Stomach (tissue), 8 donors: ENCODE measurements at regions not wholly inside any gene's neighbourhood (a gene's known extent, or its start where the extent isn't known, plus 50 kb on each side); places are given as distances from the start of the nearest gene placed in this dataset.

Source experiments
- DNase-seq, 2 donors: peaks; one replicate each; pipeline versions ENCODE4 v3.0.0 to v3.0.0-alpha.2; 2013 to 2019
- H3K27ac ChIP-seq, 5 donors: fragments of 200-600 bp in 4 of 5; sonication (generic) in 4 of 5; one replicate each; pipeline ENCODE4 v1.5.1; 2013 to 2019; ENCODE audit warnings: mild to moderate bottlenecking in 1 of 5, moderate library complexity in 1 of 5
- H3K27me3 ChIP-seq, 3 donors: fragments of 200-600 bp; sonication (generic); one replicate each; pipeline ENCODE4 v1.5.1; 2017 to 2019; ENCODE audit warnings: mixed run types in 1 of 3
- H3K36me3 ChIP-seq, 4 donors: fragments of 200-600 bp; sonication (generic); 1 replicate in 3 of 4; 2 replicates in 1 of 4; pipeline ENCODE4 v1.5.1; 2016 to 2019
- H3K4me1 ChIP-seq, 4 donors: fragments of 200-600 bp; sonication (generic); one replicate each; pipeline ENCODE4 v1.5.1; 2016 to 2019
- H3K4me3 ChIP-seq, 4 donors: fragments of 200-600 bp; sonication (generic) in 3 of 4; one replicate each; pipeline ENCODE4 v1.5.1; 2016 to 2019; ENCODE audit warnings: mild to moderate bottlenecking in 1 of 4
- H3K9me3 ChIP-seq, 4 donors: fragments of 200-600 bp; sonication (generic); one replicate each; pipeline ENCODE4 v1.5.1; 2016 to 2019
- EP300 ChIP-seq: sonication (generic); formaldehyde crosslinking; IDR thresholded peaks from one replicate; pipeline ENCODE4 v1.6.1; 2017; ENCODE audit warnings: antibody characterized with exemption
- POLR2A ChIP-seq, 4 donors: fragments of 450-650 bp; IDR thresholded peaks; one replicate each; pipeline ENCODE4 v1.6.1; 2016; ENCODE audit warnings: antibody characterized with exemption in 4 of 4, control low read depth in 2 of 4, mild to moderate bottlenecking in 1 of 4, moderate library complexity in 1 of 4
- POLR2AphosphoS5 ChIP-seq, 3 donors: sonication (generic); formaldehyde crosslinking; IDR thresholded peaks; one replicate each; pipeline ENCODE4 v1.6.1; 2016; ENCODE audit warnings: antibody characterized with exemption in 3 of 3
- WGBS, 5 donors: extraction: QIAGEN DNeasy Blood & Tissue Kit in 3 of 5; methylation state at CpG; one replicate each; pipeline versions ENCODE4 v1.1.5 to v1.1.7; 2013 to 2018; 5-methylcytosine and 5-hydroxymethylcytosine counted together
- intact Hi-C: fragments of 100-400 bp; cut with DNase I; formaldehyde crosslinking; loops from one replicate; pipeline ENCODE4 v1.15.1; 2023; ENCODE audit warnings: low total_unique reads
- TF ChIP-seq, protein P1 (sequence below), 7 experiments: fragments of 450-650 bp in 4 of 7; fragments of 200-600 bp in 3 of 7; sonication (generic) in 3 of 7; IDR thresholded peaks; one replicate each; pipeline ENCODE4 v1.5.1; 2016 to 2019; ENCODE audit warnings: antibody characterized with exemption in 7 of 7, control low read depth in 2 of 7, mild to moderate bottlenecking in 1 of 7
- donor health status: healthy with polysubstance abuse.
- donor health status: Bipolar disorder and iron deficiency.
- donor health status: healthy.

- H3K27me3 ChIP-seq = no peaks in the 10 kb centered on the region
- no peak overlapping the region for H3K27ac ChIP-seq
- no peak for DNase-seq
- H3K4me1 ChIP-seq = no peaks in the 10 kb centered on the region
- TF ChIP-seq, protein P1, sequence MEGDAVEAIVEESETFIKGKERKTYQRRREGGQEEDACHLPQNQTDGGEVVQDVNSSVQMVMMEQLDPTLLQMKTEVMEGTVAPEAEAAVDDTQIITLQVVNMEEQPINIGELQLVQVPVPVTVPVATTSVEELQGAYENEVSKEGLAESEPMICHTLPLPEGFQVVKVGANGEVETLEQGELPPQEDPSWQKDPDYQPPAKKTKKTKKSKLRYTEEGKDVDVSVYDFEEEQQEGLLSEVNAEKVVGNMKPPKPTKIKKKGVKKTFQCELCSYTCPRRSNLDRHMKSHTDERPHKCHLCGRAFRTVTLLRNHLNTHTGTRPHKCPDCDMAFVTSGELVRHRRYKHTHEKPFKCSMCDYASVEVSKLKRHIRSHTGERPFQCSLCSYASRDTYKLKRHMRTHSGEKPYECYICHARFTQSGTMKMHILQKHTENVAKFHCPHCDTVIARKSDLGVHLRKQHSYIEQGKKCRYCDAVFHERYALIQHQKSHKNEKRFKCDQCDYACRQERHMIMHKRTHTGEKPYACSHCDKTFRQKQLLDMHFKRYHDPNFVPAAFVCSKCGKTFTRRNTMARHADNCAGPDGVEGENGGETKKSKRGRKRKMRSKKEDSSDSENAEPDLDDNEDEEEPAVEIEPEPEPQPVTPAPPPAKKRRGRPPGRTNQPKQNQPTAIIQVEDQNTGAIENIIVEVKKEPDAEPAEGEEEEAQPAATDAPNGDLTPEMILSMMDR (IDR thresholded peaks at IDR 0.05) = no peak
- WGBS, 5 donors = 76 to 80% (median 77%) methylated on average over 6 of the region's 6 CpGs
- H3K9me3 ChIP-seq = peaks cover 0 to 3% (median 0%) of the 10 kb centered on the region in 4 donors
- intact Hi-C loops = no loop called here
- H3K4me3 ChIP-seq = no peak overlapping the region
- no peaks in the 10 kb centered on the region for H3K36me3 ChIP-seq
Measured at GRCh38 chr2:19759880-19760279, 141.9 kb downstream of the TTC32 start.

- Histone ChIP-seq H3K4me1 (no peaks in the 10 kb centered on the region), H3K27ac (no peak overlapping the region), H3K36me3 (no peaks in the 10 kb centered on the region), H3K27me3 (no peaks in the 10 kb centered on the region), H3K4me3 (no peak overlapping the region), H3K9me3 (no peaks in the 10 kb centered on the region)
- intact Hi-C loops = no loop called here
- no peak for DNase-seq
- 63 to 83% (median 64%) methylated on average over 5 of the region's 5 CpGs for WGBS, 5 donors
- TF ChIP-seq POLR2A (IDR thresholded peaks at IDR 0.05) (no peak), EP300 (no peak), POLR2AphosphoS5 (IDR thresholded peaks at IDR 0.05) (no peak)
- TF ChIP-seq, protein P1 (IDR thresholded peaks at IDR 0.05) = no peak
Measured at GRCh38 chr2:19758658-19759057, 143.1 kb downstream of the TTC32 start.

- no peaks in the 10 kb centered on the region for H3K9me3 ChIP-seq
- TF ChIP-seq, protein P1 (IDR thresholded peaks at IDR 0.05) = no peak
- TF ChIP-seq POLR2A (IDR thresholded peaks at IDR 0.05) = no peak
- no peak for TF ChIP-seq POLR2AphosphoS5 (IDR thresholded peaks at IDR 0.05)
- TF ChIP-seq EP300 = no peak
- no peak overlapping the region for H3K27ac ChIP-seq
- H3K4me1 ChIP-seq = peaks cover 0 to 2% (median under 1%) of the 10 kb centered on the region in 4 donors
- no peak overlapping the region for H3K4me3 ChIP-seq
- H3K36me3 ChIP-seq = no peaks in the 10 kb centered on the region
- WGBS, 5 donors = 72 to 88% (median 73%) methylated on average over 3 of the region's 3 CpGs
- intact Hi-C loops = no loop called here
- no peaks in the 10 kb centered on the region for H3K27me3 ChIP-seq
- no peak for DNase-seq
Measured at GRCh38 chr2:19757586-19757985, 144.2 kb downstream of the TTC32 start.

DNA sequence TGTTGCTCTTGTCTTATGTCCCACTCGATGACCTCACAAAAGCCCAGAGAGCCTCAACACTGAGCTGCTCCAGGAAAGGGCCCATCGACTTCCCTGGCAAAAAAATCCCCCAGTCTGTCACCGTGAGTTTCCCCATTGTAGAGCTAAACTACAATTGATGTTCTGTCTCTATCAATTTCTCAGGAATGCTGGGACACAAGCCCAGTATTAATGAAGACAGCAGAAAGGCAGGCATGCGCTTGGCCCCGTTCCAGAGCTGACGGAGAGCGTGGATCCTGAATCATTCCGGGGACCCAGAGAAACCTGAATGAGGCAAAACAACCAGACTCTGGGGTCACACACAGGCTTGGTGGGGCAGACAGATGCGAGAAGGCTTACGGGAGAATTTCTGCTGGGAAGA, 146.9 kb downstream of the TTC32 start:
- 73 to 82% (median 79%) methylated on average over 10 of the region's 10 CpGs for WGBS, 5 donors
- H3K4me3 ChIP-seq = no peak overlapping the region
- no peaks in the 10 kb centered on the region for H3K9me3 ChIP-seq
- H3K27ac ChIP-seq = no peak overlapping the region
- no peak for TF ChIP-seq POLR2A (IDR thresholded peaks at IDR 0.05)
- TF ChIP-seq, protein P1 (IDR thresholded peaks at IDR 0.05) = no peak
- no peak for TF ChIP-seq POLR2AphosphoS5 (IDR thresholded peaks at IDR 0.05)
- TF ChIP-seq EP300 = no peak
- peak in 1 of 2 donors; percentile 32 for DNase-seq
- intact Hi-C loops = no loop called here
- no peaks in the 10 kb centered on the region for H3K27me3 ChIP-seq
- no peaks in the 10 kb centered on the region for H3K36me3 ChIP-seq
- peaks cover 0 to 7% (median 3%) of the 10 kb centered on the region in 4 donors for H3K4me1 ChIP-seq
